ENCODE measurements at regions not wholly inside any gene's neighbourhood (a gene's known extent, or its start where the extent isn't known, plus 50 kb on each side); places are given as distances from the start of the nearest gene placed in this dataset.
A peak's percentile ranks its signal among the peaks of the same experiment; 100 is the strongest.

GRCh38 chr2:115921541-115921940 lies 1479.1 kb downstream of the DPP10 start:
- POLR2A ChIA-PET = no interaction called here
- no TSS peak for BruUV-seq (replicated peaks)
- no peak for TF ChIP-seq CTCF (IDR thresholded peaks at IDR 0.05; ENCODE audit: unreplicated experiment)

GRCh38 chr2:115939902-115940301 lies 1497.5 kb downstream of the DPP10 start:
- ChIA-PET POLR2A (no interaction called here), CTCF (no interaction called here)
- Mint-ChIP-seq H3K27ac (ENCODE audit: low read depth, unreplicated experiment) (no peak overlapping the region), H3K4me1 (ENCODE audit: insufficient read depth, unreplicated experiment) (no peaks in the 10 kb centered on the region), H3K9me3 (ENCODE audit: unreplicated experiment) (peaks cover 7% of the 10 kb centered on the region), H3K27me3 (ENCODE audit: insufficient read depth, unreplicated experiment) (no peaks in the 10 kb centered on the region), H3K36me3 (ENCODE audit: insufficient read depth, unreplicated experiment) (no peaks in the 10 kb centered on the region), H3K4me3 (ENCODE audit: unreplicated experiment) (no peak overlapping the region)
- no TSS peak for BruUV-seq (replicated peaks)
- intact Hi-C loops (cut with micrococcal nuclease) = no loop called here
- TF ChIP-seq CTCF (IDR thresholded peaks at IDR 0.05; ENCODE audit: unreplicated experiment) = no peak
- DNase-seq (ENCODE audit: unreplicated experiment) = peak; percentile 1

More at GRCh38 chr2:115921541-115921940, 1479.1 kb downstream of the DPP10 start:
- Mint-ChIP-seq H3K4me1 (ENCODE audit: insufficient read depth, unreplicated experiment) (peaks cover 3% of the 10 kb centered on the region), H3K36me3 (ENCODE audit: insufficient read depth, unreplicated experiment) (no peaks in the 10 kb centered on the region), H3K4me3 (ENCODE audit: unreplicated experiment) (no peak overlapping the region), H3K27ac (ENCODE audit: low read depth, unreplicated experiment) (no peak overlapping the region), H3K27me3 (ENCODE audit: insufficient read depth, unreplicated experiment) (no peaks in the 10 kb centered on the region), H3K9me3 (ENCODE audit: unreplicated experiment) (peaks cover 32% of the 10 kb centered on the region)
- DNase-seq (ENCODE audit: unreplicated experiment) = no peak
- CTCF ChIA-PET = no interaction called here
- intact Hi-C loops (cut with micrococcal nuclease) = loop anchor here (10.0 kb wide), 1 partner anchor 757 kb away; no protein-coding TSS in a partner anchor

- intact Hi-C loops (cut with micrococcal nuclease) = no loop called here
- peaks cover 6% of the 10 kb centered on the region for H3K9me3 Mint-ChIP-seq (ENCODE audit: unreplicated experiment)
- no peaks in the 10 kb centered on the region for H3K27me3 Mint-ChIP-seq (ENCODE audit: insufficient read depth, unreplicated experiment)
- no peak overlapping the region for H3K4me3 Mint-ChIP-seq (ENCODE audit: unreplicated experiment)
- H3K4me1 Mint-ChIP-seq (ENCODE audit: insufficient read depth, unreplicated experiment) = no peaks in the 10 kb centered on the region
- DNase-seq (ENCODE audit: unreplicated experiment) = no peak
- BruUV-seq (replicated peaks) = no TSS peak
- no peak overlapping the region for H3K27ac Mint-ChIP-seq (ENCODE audit: low read depth, unreplicated experiment)
- ChIA-PET POLR2A (no interaction called here), CTCF (no interaction called here)
- no peaks in the 10 kb centered on the region for H3K36me3 Mint-ChIP-seq (ENCODE audit: insufficient read depth, unreplicated experiment)
- no peak for TF ChIP-seq CTCF (IDR thresholded peaks at IDR 0.05; ENCODE audit: unreplicated experiment)
These were observed 1500.4 kb downstream of the DPP10 start for GRCh38 chr2:115942800-115943199.

- BruUV-seq (replicated peaks) = no TSS peak
- no peak for TF ChIP-seq CTCF (IDR thresholded peaks at IDR 0.05; ENCODE audit: unreplicated experiment)
- no peak overlapping the region for H3K27ac Mint-ChIP-seq (ENCODE audit: low read depth, unreplicated experiment)
- no peak for DNase-seq (ENCODE audit: unreplicated experiment)
- POLR2A ChIA-PET = no interaction called here
- H3K4me1 Mint-ChIP-seq (ENCODE audit: insufficient read depth, unreplicated experiment) = no peaks in the 10 kb centered on the region
- H3K9me3 Mint-ChIP-seq (ENCODE audit: unreplicated experiment) = no peaks in the 10 kb centered on the region
- H3K27me3 Mint-ChIP-seq (ENCODE audit: insufficient read depth, unreplicated experiment) = no peaks in the 10 kb centered on the region
- CTCF ChIA-PET = no interaction called here
- intact Hi-C loops (cut with micrococcal nuclease) = no loop called here
- H3K36me3 Mint-ChIP-seq (ENCODE audit: insufficient read depth, unreplicated experiment) = no peaks in the 10 kb centered on the region
- no peak overlapping the region for H3K4me3 Mint-ChIP-seq (ENCODE audit: unreplicated experiment)
These were observed 1503.9 kb downstream of the DPP10 start for GRCh38 chr2:115946341-115946740.

Measured in MCF 10A (cell line).